RWPE1 (cell line): ENCODE measurements at regions not wholly inside any gene's neighbourhood (a gene's known extent, or its start where the extent isn't known, plus 50 kb on each side); places are given as distances from the start of the nearest gene placed in this dataset.

Source experiments
- CTCF ChIA-PET: fragments of 350-600 bp; sonication (Branson Sonifier 250); formaldehyde crosslinking; extraction: SDS; loops from one replicate; lab custom pipeline; 2021; lab: Yijun Ruan, JAX
- POLR2A ChIA-PET: fragments of 400-600 bp; formaldehyde crosslinking; extraction: SDS; loops from one replicate; lab custom pipeline; 2020; ENCODE audit warnings: antibody characterized with exemption; ENCODE audit not compliant: low non-redundant PET; lab: Yijun Ruan, JAX
- DNase-seq: peaks from one replicate; pipeline ENCODE4 v3.0.0; 2012; ENCODE audit warnings: low spot score
- H3K27ac ChIP-seq: fragments of 450-650 bp; 2 replicates; pipeline ENCODE4 v1.5.1; 2017
- TF ChIP-seq, protein P1 (sequence below): fragments of 450-650 bp; conservative IDR thresholded peaks from 2 replicates; pipeline ENCODE4 v1.5.1; 2017; ENCODE audit warnings: low read depth, mild to moderate bottlenecking

DNA sequence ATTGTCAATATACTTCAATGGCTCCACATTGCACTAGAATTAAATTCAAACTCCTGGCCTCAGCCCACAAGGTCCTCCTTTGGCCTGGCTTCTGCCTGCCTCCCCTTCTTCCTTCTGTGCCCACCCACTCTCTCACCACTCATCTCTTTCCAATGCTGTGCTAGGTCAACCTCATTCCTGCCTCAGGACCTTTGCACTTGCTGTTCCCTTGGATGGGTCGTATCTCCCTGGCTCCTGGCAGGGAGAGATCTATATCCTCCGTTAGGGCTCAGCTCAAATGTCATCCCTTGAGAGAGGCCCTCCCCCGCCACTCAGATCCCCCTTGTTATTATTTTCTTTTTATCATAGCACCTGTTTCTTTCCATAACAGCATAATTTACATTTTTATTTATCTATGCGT is 79.9 kb upstream of the LHX5 start:
- no peak for DNase-seq
- ChIA-PET POLR2A (no interaction called here), CTCF (interaction anchor here (0.6 kb wide), 1 partner anchor 18 kb away, joined by 3 read pairs; no protein-coding TSS in a partner anchor)
- TF ChIP-seq, protein P1, sequence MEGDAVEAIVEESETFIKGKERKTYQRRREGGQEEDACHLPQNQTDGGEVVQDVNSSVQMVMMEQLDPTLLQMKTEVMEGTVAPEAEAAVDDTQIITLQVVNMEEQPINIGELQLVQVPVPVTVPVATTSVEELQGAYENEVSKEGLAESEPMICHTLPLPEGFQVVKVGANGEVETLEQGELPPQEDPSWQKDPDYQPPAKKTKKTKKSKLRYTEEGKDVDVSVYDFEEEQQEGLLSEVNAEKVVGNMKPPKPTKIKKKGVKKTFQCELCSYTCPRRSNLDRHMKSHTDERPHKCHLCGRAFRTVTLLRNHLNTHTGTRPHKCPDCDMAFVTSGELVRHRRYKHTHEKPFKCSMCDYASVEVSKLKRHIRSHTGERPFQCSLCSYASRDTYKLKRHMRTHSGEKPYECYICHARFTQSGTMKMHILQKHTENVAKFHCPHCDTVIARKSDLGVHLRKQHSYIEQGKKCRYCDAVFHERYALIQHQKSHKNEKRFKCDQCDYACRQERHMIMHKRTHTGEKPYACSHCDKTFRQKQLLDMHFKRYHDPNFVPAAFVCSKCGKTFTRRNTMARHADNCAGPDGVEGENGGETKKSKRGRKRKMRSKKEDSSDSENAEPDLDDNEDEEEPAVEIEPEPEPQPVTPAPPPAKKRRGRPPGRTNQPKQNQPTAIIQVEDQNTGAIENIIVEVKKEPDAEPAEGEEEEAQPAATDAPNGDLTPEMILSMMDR = no peak
- H3K27ac ChIP-seq = no peak overlapping the region

DNA sequence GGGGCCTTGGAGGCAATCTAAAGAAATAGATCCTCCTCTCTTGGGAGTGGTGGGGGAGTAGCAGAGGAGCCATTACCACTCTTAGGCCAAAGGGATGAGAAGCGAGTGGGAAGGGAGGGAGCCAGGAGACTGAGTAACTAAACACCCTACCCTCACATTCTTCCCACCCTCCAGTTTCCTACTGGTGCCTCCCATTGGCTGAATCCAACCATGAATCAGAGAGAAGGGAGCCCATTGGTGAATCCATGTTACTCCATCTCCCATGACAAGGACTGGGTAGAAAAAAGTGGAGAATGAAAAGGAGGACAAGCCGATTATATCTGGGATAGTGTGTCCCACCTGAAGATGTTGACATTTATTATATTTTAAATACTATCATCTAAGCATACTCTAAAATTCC is 76.8 kb upstream of the LHX5 start:
- TF ChIP-seq, protein P1 = no peak
- H3K27ac ChIP-seq = no peak overlapping the region
- POLR2A ChIA-PET = no interaction called here
- DNase-seq = no peak
- CTCF ChIA-PET = no interaction called here

DNA sequence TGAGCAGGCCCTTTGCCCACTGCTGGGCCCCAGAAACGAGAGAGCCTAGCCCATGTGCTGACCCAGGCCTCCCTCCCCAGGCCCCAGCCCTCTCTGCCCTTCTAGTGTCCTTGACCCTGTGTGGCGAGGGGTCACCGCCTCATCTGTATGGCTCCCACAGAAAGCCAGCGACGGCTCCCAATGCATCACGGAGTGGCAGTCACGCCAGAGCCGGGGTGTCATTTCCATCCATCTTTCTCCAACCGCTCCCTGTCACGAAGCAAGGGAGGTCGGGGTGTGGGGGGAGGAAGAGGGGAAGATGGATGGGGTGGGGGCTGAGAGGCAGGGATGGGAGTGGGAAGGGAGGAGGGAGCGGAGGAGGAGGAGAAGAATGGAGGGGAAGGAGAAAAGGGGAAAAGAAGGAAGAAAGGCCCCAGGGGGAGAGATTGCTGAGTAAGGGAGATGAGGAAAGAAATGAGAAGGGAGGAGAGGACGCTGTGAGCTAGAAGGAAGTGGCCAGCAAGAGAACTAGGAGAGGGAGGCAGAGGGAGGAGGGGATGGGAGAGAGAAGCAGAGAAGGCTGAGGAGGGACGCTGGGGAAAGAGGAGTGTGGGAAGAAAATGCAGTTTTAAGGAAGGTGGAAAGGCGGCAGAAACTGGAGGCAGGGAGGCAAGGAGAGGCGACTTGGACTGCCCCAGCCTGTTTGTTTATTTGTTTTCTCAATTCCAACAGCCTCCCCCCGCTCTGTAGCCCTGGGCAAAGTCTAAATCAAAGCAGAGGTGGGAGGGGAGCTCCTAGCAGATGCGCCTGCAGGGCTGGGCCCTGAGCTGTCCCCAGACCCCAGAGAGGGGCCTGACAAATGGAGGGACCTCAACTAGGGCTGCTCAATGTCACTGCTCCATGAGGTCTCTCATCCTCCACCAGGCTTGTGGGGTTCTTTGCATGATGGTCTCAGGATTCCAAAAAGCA is 75.5 kb upstream of the LHX5 start:
- CTCF ChIA-PET = no interaction called here
- TF ChIP-seq, protein P1 = no peak
- DNase-seq = no peak
- POLR2A ChIA-PET = no interaction called here
- H3K27ac ChIP-seq = no peak overlapping the region

DNA sequence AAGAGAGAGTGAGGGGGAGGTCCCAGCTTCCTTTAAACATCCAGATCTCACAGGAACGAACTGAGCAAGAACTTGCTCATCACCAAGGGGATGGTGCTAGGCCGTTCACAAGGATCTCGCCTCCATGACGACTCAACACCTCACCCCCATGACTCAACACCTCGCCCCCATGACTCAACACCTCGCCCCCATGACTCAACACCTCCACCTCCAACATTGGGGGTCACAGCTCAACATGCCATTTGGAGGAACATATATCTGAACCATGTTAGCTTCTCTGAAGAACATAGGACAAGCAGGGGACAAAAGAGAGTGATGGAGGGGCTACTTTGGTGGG is 66.0 kb upstream of the LHX5 start:
- H3K27ac ChIP-seq = no peak overlapping the region
- CTCF ChIA-PET = no interaction called here
- POLR2A ChIA-PET = no interaction called here
- peak; percentile 21 for DNase-seq
- TF ChIP-seq, protein P1 = no peak

DNA sequence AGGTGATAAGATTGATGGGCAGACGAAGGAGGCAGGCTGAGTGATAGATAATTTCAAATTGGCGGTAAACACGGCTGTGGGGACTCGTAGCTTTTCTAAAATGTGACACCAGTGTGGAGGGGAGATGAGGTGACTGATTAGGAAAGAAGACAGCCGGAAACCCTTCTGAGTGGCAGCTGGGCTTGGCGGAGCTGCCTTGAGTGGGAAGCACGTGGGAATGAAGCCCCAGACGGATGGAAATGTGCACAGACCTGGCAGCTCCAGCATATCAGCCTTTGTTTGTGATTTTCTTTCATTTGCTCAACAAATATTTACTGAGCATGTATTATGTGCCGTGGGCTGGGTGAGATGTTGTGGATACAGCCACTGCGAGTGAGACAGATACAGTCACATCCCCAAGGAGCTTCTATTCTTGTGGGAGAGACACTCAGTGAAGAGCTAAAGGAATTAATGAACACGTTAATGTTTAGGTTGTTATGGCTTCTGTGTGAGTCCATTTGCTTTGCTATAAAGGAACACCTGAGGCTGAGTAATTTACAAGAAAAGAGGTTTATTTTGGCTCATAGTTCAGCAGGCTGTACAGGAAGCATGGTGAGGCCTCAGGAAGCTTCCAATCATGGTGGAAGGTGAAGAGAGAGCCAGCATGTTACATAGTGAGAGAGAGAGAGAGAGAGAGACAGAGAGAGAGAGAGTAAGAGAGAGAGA is 65.5 kb upstream of the LHX5 start:
- H3K27ac ChIP-seq = no peak overlapping the region
- no peak for DNase-seq
- TF ChIP-seq, protein P1 = no peak
- ChIA-PET CTCF (no interaction called here), POLR2A (no interaction called here)

DNA sequence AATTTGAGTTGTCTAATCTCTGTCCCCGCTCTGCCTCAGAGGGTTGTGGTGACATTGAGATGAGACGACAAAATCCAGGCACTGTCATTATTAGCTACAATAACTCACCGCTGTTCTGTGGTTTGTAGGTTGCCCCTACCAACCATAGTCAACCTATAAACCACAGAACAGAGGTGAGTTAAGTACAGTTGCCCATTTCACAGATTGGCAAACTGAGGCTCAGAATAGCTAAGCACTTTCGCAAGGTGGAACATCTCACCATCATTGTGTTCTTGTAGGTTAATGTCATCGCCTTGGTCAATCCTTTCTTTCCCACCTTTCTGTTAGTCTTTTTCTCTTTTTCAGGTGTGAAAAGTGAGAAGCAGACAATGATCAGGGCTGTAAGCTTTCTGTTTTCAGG is 63.4 kb upstream of the LHX5 start:
- CTCF ChIA-PET = no interaction called here
- POLR2A ChIA-PET = no interaction called here

More for the DNA sequence above, 63.4 kb upstream of the LHX5 start:
- no peak for DNase-seq
- H3K27ac ChIP-seq = no peak overlapping the region
- TF ChIP-seq, protein P1 = no peak
